ENCODE measurements at regions not wholly inside any gene's neighbourhood (a gene's known extent, or its start where the extent isn't known, plus 50 kb on each side); places are given as distances from the start of the nearest gene placed in this dataset.
"Not testable (repeated sequence)": the region's sequence is repeated elsewhere in the genome, so short reads cannot be mapped to it uniquely, and the experiment has no call there.

DNA sequence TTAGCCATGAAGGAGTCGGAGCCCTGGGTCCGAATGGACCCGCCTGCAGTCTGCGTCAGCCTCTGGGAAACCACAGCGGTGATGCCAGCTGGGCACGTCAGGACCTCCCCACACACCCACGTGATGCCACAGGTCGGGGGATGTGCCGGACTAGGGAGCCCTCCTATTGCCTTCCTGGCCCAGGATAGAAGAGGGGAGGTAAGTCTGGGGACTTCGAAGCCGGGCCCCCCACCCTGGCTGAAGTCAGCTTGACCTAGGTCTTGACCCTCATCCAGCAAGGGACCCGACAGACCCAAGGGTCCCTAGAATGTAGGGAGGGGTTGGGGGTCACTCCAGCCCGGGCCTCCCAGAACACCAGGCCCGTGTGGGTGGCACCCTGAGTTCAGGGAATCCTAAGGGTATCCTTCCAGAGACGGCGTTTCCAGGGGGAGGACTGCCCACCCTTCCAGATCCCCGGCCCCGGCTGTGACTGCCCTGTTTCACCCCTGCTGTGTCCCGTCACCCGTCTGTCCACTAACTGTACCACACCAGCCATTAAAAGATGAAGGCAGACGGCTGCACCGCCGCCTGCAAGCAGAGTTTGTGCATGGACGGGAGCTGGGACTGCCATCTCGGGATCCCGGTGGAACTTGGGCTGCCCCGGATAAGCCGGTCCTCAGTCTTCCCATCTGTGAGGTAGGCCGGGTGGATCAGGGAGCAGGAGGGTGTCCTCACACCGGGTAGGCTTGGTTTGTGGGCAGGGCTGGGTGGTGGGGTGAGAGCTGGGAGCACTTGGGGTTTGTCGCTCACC is 435.3 kb upstream of the ZNF722 start:
- TF ChIP-seq, protein P1, sequence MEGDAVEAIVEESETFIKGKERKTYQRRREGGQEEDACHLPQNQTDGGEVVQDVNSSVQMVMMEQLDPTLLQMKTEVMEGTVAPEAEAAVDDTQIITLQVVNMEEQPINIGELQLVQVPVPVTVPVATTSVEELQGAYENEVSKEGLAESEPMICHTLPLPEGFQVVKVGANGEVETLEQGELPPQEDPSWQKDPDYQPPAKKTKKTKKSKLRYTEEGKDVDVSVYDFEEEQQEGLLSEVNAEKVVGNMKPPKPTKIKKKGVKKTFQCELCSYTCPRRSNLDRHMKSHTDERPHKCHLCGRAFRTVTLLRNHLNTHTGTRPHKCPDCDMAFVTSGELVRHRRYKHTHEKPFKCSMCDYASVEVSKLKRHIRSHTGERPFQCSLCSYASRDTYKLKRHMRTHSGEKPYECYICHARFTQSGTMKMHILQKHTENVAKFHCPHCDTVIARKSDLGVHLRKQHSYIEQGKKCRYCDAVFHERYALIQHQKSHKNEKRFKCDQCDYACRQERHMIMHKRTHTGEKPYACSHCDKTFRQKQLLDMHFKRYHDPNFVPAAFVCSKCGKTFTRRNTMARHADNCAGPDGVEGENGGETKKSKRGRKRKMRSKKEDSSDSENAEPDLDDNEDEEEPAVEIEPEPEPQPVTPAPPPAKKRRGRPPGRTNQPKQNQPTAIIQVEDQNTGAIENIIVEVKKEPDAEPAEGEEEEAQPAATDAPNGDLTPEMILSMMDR (IDR thresholded peaks at IDR 0.05), result not testable (repeated sequence)
- not testable (repeated sequence) for TF ChIP-seq POLR2A (IDR thresholded peaks at IDR 0.05; ENCODE audit: low read depth); POLR2AphosphoS5 (IDR thresholded peaks at IDR 0.05)

All from esophagus muscularis mucosa (tissue), 3 donors.